Endodermal cell (in vitro differentiated cells): ENCODE measurements at regions not wholly inside any gene's neighbourhood (a gene's known extent, or its start where the extent isn't known, plus 50 kb on each side); places are given as distances from the start of the nearest gene placed in this dataset.

Source experiments
- DNase-seq: peaks from one replicate; pipeline ENCODE4 v3.0.0-alpha.2; 2017
- H3K27ac ChIP-seq: 2 replicates; pipeline ENCODE4 v1.5.1; 2013; ENCODE audit warnings: mild to moderate bottlenecking, low read depth, low read length, moderate library complexity
- H3K27me3 ChIP-seq: 2 replicates; pipeline ENCODE4 v1.6.1; 2013; ENCODE audit warnings: mild to moderate bottlenecking, low read length, moderate library complexity; ENCODE audit not compliant: insufficient read depth, control insufficient read depth, poor library complexity, severe bottlenecking
- H3K36me3 ChIP-seq: 2 replicates; pipeline ENCODE4 v1.7.0; 2013; ENCODE audit warnings: mild to moderate bottlenecking, low read length, moderate library complexity; ENCODE audit not compliant: control insufficient read depth, insufficient read depth
- H3K4me1 ChIP-seq: one replicate; pipeline ENCODE4 v1.7.0; 2013; ENCODE audit warnings: low read length; ENCODE audit not compliant: control insufficient read depth, insufficient read depth
- H3K4me3 ChIP-seq: 2 replicates; pipeline ENCODE4 v1.5.1; 2013; ENCODE audit warnings: mild to moderate bottlenecking, low read length, moderate library complexity
- H3K9ac ChIP-seq: 2 replicates; pipeline ENCODE4 v1.6.1; 2013; ENCODE audit warnings: mild to moderate bottlenecking, low read length, moderate library complexity; ENCODE audit not compliant: poor library complexity, severe bottlenecking; ENCODE audit errors: extremely low read depth
- H3K9me3 ChIP-seq: 2 replicates; pipeline ENCODE4 v1.6.1; 2013; ENCODE audit warnings: mild to moderate bottlenecking, low read length, moderate library complexity; ENCODE audit not compliant: control insufficient read depth
- H3K27ac Mint-ChIP-seq: 2 replicates; pipeline ENCODE4 v1.8.0; 2020; ENCODE audit warnings: mixed read lengths
- H3K27me3 Mint-ChIP-seq: 2 replicates; pipeline ENCODE4 v1.8.0; 2021; ENCODE audit warnings: mild to moderate bottlenecking, mixed read lengths; ENCODE audit not compliant: insufficient read depth
- H3K36me3 Mint-ChIP-seq: 2 replicates; pipeline ENCODE4 v1.8.0; 2020; ENCODE audit warnings: low read depth, mixed read lengths
- H3K4me1 Mint-ChIP-seq: 2 replicates; pipeline ENCODE4 v1.8.0; 2020; ENCODE audit warnings: mixed read lengths
- H3K4me3 Mint-ChIP-seq: 2 replicates; pipeline ENCODE4 v1.8.0; 2020; ENCODE audit warnings: mild to moderate bottlenecking, moderate library complexity, mixed read lengths
- H3K9me3 Mint-ChIP-seq: 2 replicates; pipeline ENCODE4 v1.8.0; 2020; ENCODE audit warnings: mild to moderate bottlenecking, mixed read lengths
- WGBS, 2 experiments: methylation state at CpG; one replicate each; pipeline versions ENCODE4 v1.1.5 to v1.1.7; 2013; ENCODE audit warnings: missing lambda C conversion rate in 2 of 2, mixed read lengths in 1 of 2; ENCODE audit not compliant: insufficient coverage in 1 of 2, insufficient read length in 1 of 2; 5-methylcytosine and 5-hydroxymethylcytosine counted together
- TF ChIP-seq, protein P1 (sequence below): fragments of 200-600 bp; sonication (generic); conservative IDR thresholded peaks from 2 replicates; pipeline ENCODE4 v1.5.0; 2021; ENCODE audit warnings: antibody characterized with exemption, mild to moderate bottlenecking

DNA sequence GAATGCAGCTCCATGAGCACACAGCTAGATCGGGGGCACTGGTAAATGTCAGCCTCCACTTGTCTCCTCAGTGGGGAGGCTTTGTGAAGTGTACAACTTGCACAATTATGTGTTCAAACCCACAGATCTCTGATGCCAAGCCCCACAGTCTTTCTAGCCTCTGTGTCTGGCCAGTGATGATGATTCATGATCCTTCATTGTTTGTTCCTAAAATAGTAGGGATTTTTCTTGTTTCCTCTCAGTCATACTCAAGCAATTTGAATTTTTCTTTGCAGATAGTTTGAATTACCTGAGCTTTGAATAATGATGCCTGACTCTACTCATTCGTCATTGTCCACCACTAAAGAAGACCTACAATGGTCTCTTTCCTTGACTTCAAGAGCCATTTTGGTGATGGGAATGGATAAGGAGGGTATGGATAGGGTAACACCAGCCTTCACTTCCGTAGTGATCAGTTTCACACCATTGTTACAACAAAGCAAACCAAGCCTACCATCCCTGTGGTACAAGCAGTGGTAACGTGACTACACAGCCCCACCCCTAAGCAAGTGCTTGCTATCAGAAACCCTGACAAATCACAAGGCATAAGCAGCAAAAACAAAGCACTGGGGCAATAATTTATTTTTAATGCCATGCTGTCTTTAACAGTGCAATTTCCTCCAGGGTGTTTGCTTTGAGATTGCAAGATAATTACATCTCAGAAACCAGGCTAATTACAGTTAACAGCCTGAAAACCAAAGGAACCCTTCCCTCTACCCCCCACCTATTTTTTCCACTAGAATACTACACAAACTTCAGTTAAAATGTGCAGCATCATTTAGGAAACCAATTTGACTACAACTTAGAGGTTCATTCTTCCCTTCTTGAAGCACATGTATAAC, 114.1 kb upstream of the PPP2R3A start:
- 76 to 81% methylated on average over 2 to 4 of the region's 4 CpGs for WGBS, 2 experiments
- no peak for DNase-seq
- no peak overlapping the region for H3K4me3 Mint-ChIP-seq
- Histone ChIP-seq H3K4me3 (no peak overlapping the region), H3K9ac (no peak overlapping the region), H3K27me3 (peaks cover 8% of the 10 kb centered on the region), H3K9me3 (peaks cover 9% of the 10 kb centered on the region), H3K4me1 (peaks cover 3% of the 10 kb centered on the region), H3K27ac (no peak overlapping the region), H3K36me3 (no peaks in the 10 kb centered on the region)
- no peaks in the 10 kb centered on the region for H3K36me3 Mint-ChIP-seq
- TF ChIP-seq, protein P1, sequence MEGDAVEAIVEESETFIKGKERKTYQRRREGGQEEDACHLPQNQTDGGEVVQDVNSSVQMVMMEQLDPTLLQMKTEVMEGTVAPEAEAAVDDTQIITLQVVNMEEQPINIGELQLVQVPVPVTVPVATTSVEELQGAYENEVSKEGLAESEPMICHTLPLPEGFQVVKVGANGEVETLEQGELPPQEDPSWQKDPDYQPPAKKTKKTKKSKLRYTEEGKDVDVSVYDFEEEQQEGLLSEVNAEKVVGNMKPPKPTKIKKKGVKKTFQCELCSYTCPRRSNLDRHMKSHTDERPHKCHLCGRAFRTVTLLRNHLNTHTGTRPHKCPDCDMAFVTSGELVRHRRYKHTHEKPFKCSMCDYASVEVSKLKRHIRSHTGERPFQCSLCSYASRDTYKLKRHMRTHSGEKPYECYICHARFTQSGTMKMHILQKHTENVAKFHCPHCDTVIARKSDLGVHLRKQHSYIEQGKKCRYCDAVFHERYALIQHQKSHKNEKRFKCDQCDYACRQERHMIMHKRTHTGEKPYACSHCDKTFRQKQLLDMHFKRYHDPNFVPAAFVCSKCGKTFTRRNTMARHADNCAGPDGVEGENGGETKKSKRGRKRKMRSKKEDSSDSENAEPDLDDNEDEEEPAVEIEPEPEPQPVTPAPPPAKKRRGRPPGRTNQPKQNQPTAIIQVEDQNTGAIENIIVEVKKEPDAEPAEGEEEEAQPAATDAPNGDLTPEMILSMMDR: no peak
- H3K27ac Mint-ChIP-seq: no peak overlapping the region
- H3K4me1 Mint-ChIP-seq: peaks cover 5% of the 10 kb centered on the region
- H3K27me3 Mint-ChIP-seq: no peaks in the 10 kb centered on the region
- H3K9me3 Mint-ChIP-seq: peaks cover 6% of the 10 kb centered on the region

DNA sequence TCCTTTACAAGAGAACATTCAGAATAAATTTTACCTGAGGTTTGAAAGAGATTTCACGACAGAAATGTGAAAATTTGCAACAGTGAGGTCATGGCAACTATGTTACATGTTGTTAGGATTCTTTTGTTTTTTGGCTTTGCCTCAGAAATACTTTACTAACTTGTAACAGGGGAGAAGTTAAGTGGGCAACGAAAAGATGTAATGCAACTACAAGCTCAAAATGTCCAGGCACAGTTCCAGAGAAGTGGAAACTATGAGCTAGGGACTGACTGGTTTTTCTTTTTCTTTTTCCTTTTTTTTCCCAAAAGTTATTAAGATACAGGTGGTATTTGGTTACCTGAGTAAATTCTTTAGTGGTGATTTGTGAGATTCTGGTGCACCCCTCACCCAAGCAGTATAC, 111.5 kb upstream of the PPP2R3A start:
- TF ChIP-seq, protein P1: no peak
- no peaks in the 10 kb centered on the region for H3K36me3 Mint-ChIP-seq
- DNase-seq: no peak
- H3K27ac Mint-ChIP-seq: no peak overlapping the region
- Histone ChIP-seq H3K27ac (no peak overlapping the region), H3K9me3 (no peaks in the 10 kb centered on the region), H3K36me3 (no peaks in the 10 kb centered on the region), H3K9ac (no peak overlapping the region), H3K27me3 (no peaks in the 10 kb centered on the region), H3K4me3 (no peak overlapping the region), H3K4me1 (peaks cover 3% of the 10 kb centered on the region)
- H3K4me1 Mint-ChIP-seq: peaks cover 5% of the 10 kb centered on the region
- WGBS, 2 experiments: 74% methylated on average over 2 of the region's 2 CpGs; no CpG with 5 or more reads in 1 of the 2 experiments
- no peaks in the 10 kb centered on the region for H3K9me3 Mint-ChIP-seq
- H3K4me3 Mint-ChIP-seq: no peak overlapping the region
- H3K27me3 Mint-ChIP-seq: peaks cover 2% of the 10 kb centered on the region

DNA sequence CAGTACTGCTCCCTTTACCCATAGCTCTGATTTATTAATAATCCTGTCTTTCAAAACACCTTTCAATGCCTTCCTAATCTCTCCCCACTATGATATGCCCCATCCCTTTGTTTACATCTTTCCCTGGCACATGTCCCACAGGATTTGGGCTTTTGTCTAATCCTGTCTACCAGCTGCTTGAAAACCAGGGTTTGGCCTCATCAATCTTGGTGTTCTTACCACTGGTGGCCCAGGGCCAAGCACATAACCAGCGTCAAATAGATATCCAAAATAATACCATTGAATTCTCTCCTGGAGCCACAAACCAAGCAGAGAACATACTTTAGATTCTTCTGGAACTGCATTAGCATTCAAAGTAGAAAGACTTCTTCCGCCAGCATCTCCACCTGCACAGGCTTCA, 104.8 kb upstream of the PPP2R3A start:
- DNase-seq: no peak
- Histone ChIP-seq H3K9me3 (no peaks in the 10 kb centered on the region), H3K4me1 (no peaks in the 10 kb centered on the region), H3K27me3 (peaks cover 18% of the 10 kb centered on the region), H3K27ac (no peak overlapping the region), H3K4me3 (no peak overlapping the region), H3K36me3 (no peaks in the 10 kb centered on the region), H3K9ac (no peak overlapping the region)
- H3K27ac Mint-ChIP-seq: no peak overlapping the region
- H3K9me3 Mint-ChIP-seq: no peaks in the 10 kb centered on the region
- TF ChIP-seq, protein P1: no peak
- H3K27me3 Mint-ChIP-seq: peaks cover 2% of the 10 kb centered on the region
- no peak overlapping the region for H3K4me3 Mint-ChIP-seq
- WGBS, 2 experiments: 80 to 95% methylated on average over 1 to 2 of the region's 2 CpGs
- no peaks in the 10 kb centered on the region for H3K36me3 Mint-ChIP-seq
- H3K4me1 Mint-ChIP-seq: no peaks in the 10 kb centered on the region
